H9 (cell line): ENCODE measurements at regions not wholly inside any gene's neighbourhood (a gene's known extent, or its start where the extent isn't known, plus 50 kb on each side); places are given as distances from the start of the nearest gene placed in this dataset.

Source experiments
- DNase-seq: peaks from one replicate; pipeline ENCODE4 v3.0.0-alpha.2; 2017
- H2AFZ ChIP-seq: one replicate; pipeline ENCODE4 v1.6.1; 2013; ENCODE audit warnings: mild to moderate bottlenecking, low read length, control low read depth, moderate library complexity
- H2AK5ac ChIP-seq: 2 replicates; pipeline ENCODE4 v1.6.1; 2013; ENCODE audit warnings: low read length, control low read depth, mixed read lengths; ENCODE audit not compliant: insufficient read length
- H2BK120ac ChIP-seq: one replicate; pipeline ENCODE4 v1.6.1; 2013; ENCODE audit warnings: low read depth, mild to moderate bottlenecking, low read length, control low read depth, inconsistent platforms; ENCODE audit not compliant: poor library complexity, severe bottlenecking
- H2BK12ac ChIP-seq: 2 replicates; pipeline ENCODE4 v1.6.1; 2013; ENCODE audit warnings: low read length, control low read depth, mixed read lengths, low read depth; ENCODE audit not compliant: insufficient read length
- H2BK15ac ChIP-seq: 2 replicates; pipeline ENCODE4 v1.6.1; 2013; ENCODE audit warnings: low read depth, low read length, control low read depth
- H2BK20ac ChIP-seq: one replicate; pipeline ENCODE4 v1.6.1; 2013; ENCODE audit warnings: low read depth, mild to moderate bottlenecking, low read length, control low read depth, inconsistent platforms; ENCODE audit not compliant: poor library complexity, severe bottlenecking
- H2BK5ac ChIP-seq: 2 replicates; pipeline ENCODE4 v1.6.1; 2013; ENCODE audit warnings: low read length, control low read depth, mixed read lengths; ENCODE audit not compliant: insufficient read length
- H3K14ac ChIP-seq: 2 replicates; pipeline ENCODE4 v1.6.1; 2013; ENCODE audit warnings: low read length, control low read depth; ENCODE audit not compliant: insufficient read depth
- H3K18ac ChIP-seq: 2 replicates; pipeline ENCODE4 v1.6.1; 2013; ENCODE audit warnings: low read depth, mild to moderate bottlenecking, mixed read lengths, low read length, control low read depth; ENCODE audit not compliant: insufficient read length
- H3K23ac ChIP-seq: 2 replicates; pipeline ENCODE4 v1.6.1; 2013; ENCODE audit warnings: low read length, control low read depth, mixed read lengths, low read depth; ENCODE audit not compliant: insufficient read length
- H3K23me2 ChIP-seq: 2 replicates; pipeline ENCODE4 v1.6.1; 2013; ENCODE audit warnings: low read depth, mild to moderate bottlenecking, mixed read lengths, low read length, control low read depth; ENCODE audit not compliant: insufficient read length, poor library complexity, severe bottlenecking
- H3K27ac ChIP-seq: 2 replicates; pipeline ENCODE4 v1.5.1; 2013; ENCODE audit warnings: low read length, control low read depth, mixed read lengths, low read depth; ENCODE audit not compliant: insufficient read length
- H3K27me3 ChIP-seq: 2 replicates; pipeline ENCODE4 v1.6.1; 2013; ENCODE audit warnings: low read length, control low read depth, inconsistent platforms; ENCODE audit not compliant: insufficient read depth
- H3K4ac ChIP-seq: 2 replicates; pipeline ENCODE4 v1.6.1; 2013; ENCODE audit warnings: low read depth, mild to moderate bottlenecking, control low read depth, inconsistent platforms, low read length, moderate library complexity
- H3K4me1 ChIP-seq: 2 replicates; pipeline ENCODE4 v1.6.1; 2013; ENCODE audit warnings: low read length, control low read depth, inconsistent platforms; ENCODE audit not compliant: insufficient read depth
- H3K4me2 ChIP-seq: 2 replicates; pipeline ENCODE4 v1.6.1; 2013; ENCODE audit warnings: low read length, control low read depth, mixed read lengths; ENCODE audit not compliant: insufficient read length, insufficient read depth
- H3K56ac ChIP-seq: 2 replicates; pipeline ENCODE4 v1.6.1; 2013; ENCODE audit warnings: low read depth, mild to moderate bottlenecking, mixed read lengths, low read length, control low read depth; ENCODE audit not compliant: insufficient read length
- H3K79me1 ChIP-seq: 2 replicates; pipeline ENCODE4 v1.6.1; 2013; ENCODE audit warnings: low read depth, mild to moderate bottlenecking, moderate library complexity, low read length, control low read depth, inconsistent platforms; ENCODE audit not compliant: insufficient read depth, poor library complexity, severe bottlenecking
- H3K79me2 ChIP-seq: 2 replicates; pipeline ENCODE4 v1.6.1; 2013; ENCODE audit warnings: low read length, control low read depth, inconsistent platforms; ENCODE audit not compliant: insufficient read depth
- H3K9ac ChIP-seq: 2 replicates; pipeline ENCODE4 v1.6.1; 2013; ENCODE audit warnings: low read length, control low read depth, mixed read lengths; ENCODE audit not compliant: insufficient read length; ENCODE audit errors: extremely low read depth
- H3K9me3 ChIP-seq: one replicate; pipeline ENCODE4 v1.6.1; 2013; ENCODE audit warnings: low read depth, low read length, inconsistent platforms; ENCODE audit not compliant: control insufficient read depth
- H3T11ph ChIP-seq: one replicate; pipeline ENCODE4 v1.6.1; 2013; ENCODE audit warnings: mild to moderate bottlenecking, low read length, control low read depth, inconsistent platforms
- H4K20me1 ChIP-seq: one replicate; pipeline ENCODE4 v1.6.1; 2013; ENCODE audit not compliant: control insufficient read depth, insufficient read length, insufficient read depth
- H4K5ac ChIP-seq: 2 replicates; pipeline ENCODE4 v1.6.1; 2013; ENCODE audit warnings: low read depth, mild to moderate bottlenecking, mixed read lengths, low read length, control low read depth; ENCODE audit not compliant: insufficient read length
- H4K8ac ChIP-seq: replicated peaks from 2 replicates; pipeline ENCODE4 v1.6.1; 2013; ENCODE audit warnings: low read length, control low read depth, mixed read lengths, low read depth; ENCODE audit not compliant: insufficient read length
- H4K91ac ChIP-seq: 2 replicates; pipeline ENCODE4 v1.6.1; 2013; ENCODE audit warnings: low read depth, mild to moderate bottlenecking, moderate library complexity, mixed read lengths, low read length, control low read depth; ENCODE audit not compliant: insufficient read length
- H3K27ac Mint-ChIP-seq, 3 experiments: 2 replicates in 2 of 3; 3 replicates in 1 of 3; pipeline ENCODE4 v1.8.0; 2020 to 2021; ENCODE audit warnings: mixed read lengths in 3 of 3, mild to moderate bottlenecking in 1 of 3, moderate library complexity in 1 of 3
- H3K27me3 Mint-ChIP-seq: 2 replicates; pipeline ENCODE4 v1.8.0; 2021; ENCODE audit warnings: low read depth, mild to moderate bottlenecking, moderate library complexity, mixed read lengths
- H3K36me3 Mint-ChIP-seq, 3 experiments: 2 replicates in 2 of 3; 3 replicates in 1 of 3; pipeline ENCODE4 v1.8.0; 2020 to 2021; ENCODE audit warnings: low read depth in 3 of 3, mixed read lengths in 3 of 3; ENCODE audit not compliant: insufficient read depth in 1 of 3
- H3K4me1 Mint-ChIP-seq, 2 experiments: 2 replicates each; pipeline ENCODE4 v1.8.0; 2020; ENCODE audit warnings: mixed read lengths in 2 of 2
- H3K4me3 Mint-ChIP-seq, 2 experiments: 2 replicates in 1 of 2; 3 replicates in 1 of 2; pipeline ENCODE4 v1.8.0; 2020 to 2021; ENCODE audit warnings: mild to moderate bottlenecking in 2 of 2, mixed read lengths in 2 of 2, moderate library complexity in 1 of 2
- H3K9me3 Mint-ChIP-seq, 2 experiments: 2 replicates in 1 of 2; 3 replicates in 1 of 2; pipeline ENCODE4 v1.8.0; 2020; ENCODE audit warnings: mild to moderate bottlenecking in 2 of 2, mixed read lengths in 2 of 2, moderate library complexity in 1 of 2
- WGBS: extraction: QIAGEN DNeasy Blood & Tissue Kit; methylation state at CpG from one replicate; pipeline ENCODE4 v1.1.7; 2013; ENCODE audit warnings: missing lambda C conversion rate, low lambda C conversion rate, mixed read lengths; ENCODE audit not compliant: insufficient read length; ENCODE audit errors: extremely low coverage; 5-methylcytosine and 5-hydroxymethylcytosine counted together
- TF ChIP-seq, protein P1 (sequence below): fragments of 200-600 bp; sonication (generic); conservative IDR thresholded peaks from 3 replicates; pipeline ENCODE4 v1.8.0; 2021; ENCODE audit warnings: antibody characterized with exemption, mild to moderate bottlenecking

GRCh38 chr5:2024986-2025721 is 142.4 kb upstream of the IRX4 start:
- no CpG with 5 or more reads among the region's 13 CpGs for WGBS
- Histone ChIP-seq H3K18ac (no peak overlapping the region), H3K79me2 (no peaks in the 10 kb centered on the region), H3K4me1 (no peaks in the 10 kb centered on the region), H3K9ac (no peak overlapping the region), H4K20me1 (no peaks in the 10 kb centered on the region), H3K27ac (no peak overlapping the region), H3K4me2 (no peak overlapping the region), H3K9me3 (no peaks in the 10 kb centered on the region), H3K14ac (no peak overlapping the region), H3K27me3 (no peaks in the 10 kb centered on the region), H3K4ac (no peak overlapping the region), H2BK12ac (no peak overlapping the region), H2BK5ac (no peak overlapping the region), H2BK15ac (no peak overlapping the region), H3K23ac (no peak overlapping the region), H3K23me2 (no peaks in the 10 kb centered on the region), H4K8ac (no peak overlapping the region), H2AFZ (no peak overlapping the region), H3K79me1 (no peaks in the 10 kb centered on the region), H2AK5ac (no peak overlapping the region), H4K5ac (no peak overlapping the region), H3T11ph (no peak overlapping the region), H3K56ac (no peak overlapping the region), H2BK120ac (no peak overlapping the region), H4K91ac (no peak overlapping the region), H2BK20ac (no peak overlapping the region)
- Mint-ChIP-seq H3K27me3 (peaks cover 24% of the 10 kb centered on the region), H3K4me1 (peaks cover 0 to 7% of the 10 kb centered on the region in 2 experiments; a peak in 3 of 4 replicates), H3K27ac (no peak overlapping the region; a peak in 1 of 7 replicates), H3K36me3 (no peaks in the 10 kb centered on the region; a peak in 1 of 7 replicates), H3K4me3 (no peak overlapping the region; a peak in 1 of 5 replicates), H3K9me3 (peaks cover 2 to 12% of the 10 kb centered on the region in 2 experiments; a peak in 3 of 5 replicates)
- no peak for DNase-seq
- TF ChIP-seq, protein P1, sequence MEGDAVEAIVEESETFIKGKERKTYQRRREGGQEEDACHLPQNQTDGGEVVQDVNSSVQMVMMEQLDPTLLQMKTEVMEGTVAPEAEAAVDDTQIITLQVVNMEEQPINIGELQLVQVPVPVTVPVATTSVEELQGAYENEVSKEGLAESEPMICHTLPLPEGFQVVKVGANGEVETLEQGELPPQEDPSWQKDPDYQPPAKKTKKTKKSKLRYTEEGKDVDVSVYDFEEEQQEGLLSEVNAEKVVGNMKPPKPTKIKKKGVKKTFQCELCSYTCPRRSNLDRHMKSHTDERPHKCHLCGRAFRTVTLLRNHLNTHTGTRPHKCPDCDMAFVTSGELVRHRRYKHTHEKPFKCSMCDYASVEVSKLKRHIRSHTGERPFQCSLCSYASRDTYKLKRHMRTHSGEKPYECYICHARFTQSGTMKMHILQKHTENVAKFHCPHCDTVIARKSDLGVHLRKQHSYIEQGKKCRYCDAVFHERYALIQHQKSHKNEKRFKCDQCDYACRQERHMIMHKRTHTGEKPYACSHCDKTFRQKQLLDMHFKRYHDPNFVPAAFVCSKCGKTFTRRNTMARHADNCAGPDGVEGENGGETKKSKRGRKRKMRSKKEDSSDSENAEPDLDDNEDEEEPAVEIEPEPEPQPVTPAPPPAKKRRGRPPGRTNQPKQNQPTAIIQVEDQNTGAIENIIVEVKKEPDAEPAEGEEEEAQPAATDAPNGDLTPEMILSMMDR = no peak
